ENCODE measurements at regions not wholly inside any gene's neighbourhood (a gene's known extent, or its start where the extent isn't known, plus 50 kb on each side); places are given as distances from the start of the nearest gene placed in this dataset.
A peak's percentile ranks its signal among the peaks of the same experiment; 100 is the strongest.

- TF ChIP-seq EZH2 (IDR thresholded peaks at IDR 0.05), result peak; percentile 87
- TF ChIP-seq CTCF (IDR thresholded peaks at IDR 0.05), result no peak
- peak; percentile 81 for TF ChIP-seq EZH2phosphoT487 (IDR thresholded peaks at IDR 0.05)
Observed at GRCh38 chr6:29887819-29888776, 54.2 kb upstream of the HLA-A start.

Data from neural progenitor cell (in vitro differentiated cells).